GM18951 (cell line): ENCODE measurements at regions not wholly inside any gene's neighbourhood (a gene's known extent, or its start where the extent isn't known, plus 50 kb on each side); places are given as distances from the start of the nearest gene placed in this dataset.

Experiments used
- POLR2A ChIP-seq: IDR thresholded peaks from 4 replicates; pipeline ENCODE4 v1.6.1; 2011; ENCODE audit warnings: mild to moderate bottlenecking; ENCODE audit not compliant: insufficient read length, insufficient read depth; ENCODE audit errors: extremely low read depth
- in situ Hi-C: fragments of 300-500 bp; cut with MboI; formaldehyde crosslinking; loops from one replicate; pipeline ENCODE4 v1.12.0; 2022; ENCODE audit warnings: low sequenced_read_pairs, mixed read lengths, inconsistent platforms; ENCODE audit not compliant: unreplicated experiment

- TF ChIP-seq POLR2A = no peak
- in situ Hi-C loops = no loop called here
Measured at GRCh38 chr2:198767694-198768093, 690.0 kb downstream of the SATB2 start.

- no peak for TF ChIP-seq POLR2A
- in situ Hi-C loops = no loop called here
Measured at GRCh38 chr2:198763793-198764192, 693.9 kb downstream of the SATB2 start.

- in situ Hi-C loops = no loop called here
- TF ChIP-seq POLR2A = no peak
Measured at GRCh38 chr2:198762441-198762840, 695.3 kb downstream of the SATB2 start.

GRCh38 chr2:198757069-198757468 is 700.7 kb downstream of the SATB2 start:
- no peak for TF ChIP-seq POLR2A
- in situ Hi-C loops = no loop called here

- TF ChIP-seq POLR2A = no peak
- in situ Hi-C loops = no loop called here
Measured at GRCh38 chr2:198756166-198756565, 701.6 kb downstream of the SATB2 start.

- no peak for TF ChIP-seq POLR2A
- in situ Hi-C loops = no loop called here
Measured at GRCh38 chr2:198753101-198753500, 704.6 kb downstream of the SATB2 start.

- in situ Hi-C loops = no loop called here
- TF ChIP-seq POLR2A = no peak
Measured at GRCh38 chr2:198749364-198749763, 708.4 kb downstream of the SATB2 start.

GRCh38 chr2:198731842-198732399 is 725.8 kb downstream of the SATB2 start:
- in situ Hi-C loops = no loop called here
- TF ChIP-seq POLR2A = no peak

- in situ Hi-C loops = loop anchor here (25.0 kb wide), 1 partner anchor 783 kb away; no protein-coding TSS in a partner anchor
Measured at GRCh38 chr2:198720266-198720665, 737.5 kb downstream of the SATB2 start.

GRCh38 chr2:198717451-198717850 is 740.3 kb downstream of the SATB2 start:
- in situ Hi-C loops = loop anchor here (25.0 kb wide), 1 partner anchor 780 kb away; no protein-coding TSS in a partner anchor
- TF ChIP-seq POLR2A = no peak

More at GRCh38 chr2:198720266-198720665, 737.5 kb downstream of the SATB2 start:
- TF ChIP-seq POLR2A = no peak

GRCh38 chr2:198715302-198715835 is 742.4 kb downstream of the SATB2 start:
- no peak for TF ChIP-seq POLR2A
- in situ Hi-C loops = loop anchor here (25.0 kb wide), 1 partner anchor 778 kb away; no protein-coding TSS in a partner anchor

- TF ChIP-seq POLR2A = no peak
- in situ Hi-C loops = loop anchor here (25.0 kb wide), 1 partner anchor 775 kb away; no protein-coding TSS in a partner anchor
Measured at GRCh38 chr2:198712485-198712884, 745.3 kb downstream of the SATB2 start.

- no peak for TF ChIP-seq POLR2A
- in situ Hi-C loops = loop anchor here (25.0 kb wide), 1 partner anchor 774 kb away; no protein-coding TSS in a partner anchor
Measured at GRCh38 chr2:198711484-198711883, 746.3 kb downstream of the SATB2 start.

GRCh38 chr2:198710562-198710961 is 747.2 kb downstream of the SATB2 start:
- in situ Hi-C loops = loop anchor here (25.0 kb wide), 1 partner anchor 773 kb away; no protein-coding TSS in a partner anchor
- TF ChIP-seq POLR2A = no peak

- in situ Hi-C loops = loop anchor here (25.0 kb wide), 1 partner anchor 769 kb away; no protein-coding TSS in a partner anchor
- no peak for TF ChIP-seq POLR2A
Measured at GRCh38 chr2:198706476-198707082, 751.2 kb downstream of the SATB2 start.
